MM.1S (cell line): ENCODE measurements at regions not wholly inside any gene's neighbourhood (a gene's known extent, or its start where the extent isn't known, plus 50 kb on each side); places are given as distances from the start of the nearest gene placed in this dataset.
"Not testable (repeated sequence)": the region's sequence is repeated elsewhere in the genome, so short reads cannot be mapped to it uniquely, and the experiment has no call there.

ENCODE experiments used
- DNase-seq: peaks from one replicate; pipeline ENCODE4 v3.0.0-alpha.2; 2015
- H2AFZ ChIP-seq: fragments of 300-600 bp; sonication (generic); 2 replicates; pipeline ENCODE4 v1.6.0; 2016; ENCODE audit warnings: antibody characterized with exemption, low read length
- H3F3A ChIP-seq: fragments of 300-600 bp; sonication (generic); 2 replicates; pipeline ENCODE4 v1.6.1; 2016; ENCODE audit warnings: mild to moderate bottlenecking, antibody characterized with exemption, low read length, moderate library complexity, mixed read lengths; ENCODE audit not compliant: insufficient read depth
- H3K27ac ChIP-seq: fragments of 300-600 bp; sonication (generic); 2 replicates; pipeline ENCODE4 v1.5.1; 2016; ENCODE audit warnings: mild to moderate bottlenecking, low read length
- H3K27me3 ChIP-seq: fragments of 300-600 bp; sonication (generic); replicated peaks from 2 replicates; pipeline ENCODE4 v1.6.0; 2016; ENCODE audit warnings: low read length; ENCODE audit not compliant: insufficient read depth
- H3K36me3 ChIP-seq: fragments of 300-600 bp; sonication (generic); replicated peaks from 2 replicates; pipeline ENCODE4 v1.6.1; 2016; ENCODE audit warnings: mild to moderate bottlenecking, low read length, mixed read lengths; ENCODE audit not compliant: insufficient read depth
- H3K4me1 ChIP-seq: fragments of 300-600 bp; sonication (generic); 2 replicates; pipeline ENCODE4 v1.6.1; 2016; ENCODE audit warnings: low read length, mixed read lengths
- H3K4me2 ChIP-seq: fragments of 300-600 bp; sonication (generic); 2 replicates; pipeline ENCODE4 v1.6.0; 2016; ENCODE audit warnings: low read depth, low read length
- H3K4me3 ChIP-seq: fragments of 300-600 bp; sonication (generic); 2 replicates; pipeline ENCODE4 v1.5.1; 2016; ENCODE audit warnings: low read length, mixed read lengths
- H3K79me2 ChIP-seq: fragments of 300-600 bp; sonication (generic); 2 replicates; pipeline ENCODE4 v1.6.1; 2016; ENCODE audit warnings: mixed run types, low read length, mixed read lengths
- H3K9ac ChIP-seq: fragments of 300-600 bp; sonication (generic); 2 replicates; pipeline ENCODE4 v1.6.1; 2016; ENCODE audit warnings: low read length, mixed read lengths
- H3K9me2 ChIP-seq: fragments of 300-600 bp; sonication (generic); replicated peaks from 2 replicates; pipeline ENCODE4 v1.6.1; 2016; ENCODE audit warnings: mild to moderate bottlenecking, low read length, mixed read lengths; ENCODE audit not compliant: insufficient read depth
- H3K9me3 ChIP-seq: fragments of 300-600 bp; sonication (generic); replicated peaks from 2 replicates; pipeline ENCODE4 v1.6.1; 2016; ENCODE audit warnings: mild to moderate bottlenecking, low read length, mixed read lengths; ENCODE audit not compliant: insufficient read depth
- H4K20me1 ChIP-seq: fragments of 300-600 bp; sonication (generic); 2 replicates; pipeline ENCODE4 v1.6.1; 2016; ENCODE audit warnings: mild to moderate bottlenecking, low read length, moderate library complexity, mixed read lengths; ENCODE audit not compliant: insufficient read depth
- EZH2 ChIP-seq: fragments of 300-600 bp; sonication (generic); optimal IDR thresholded peaks from 2 replicates; pipeline ENCODE3; 2017; ENCODE audit warnings: low read depth, mild to moderate bottlenecking, antibody characterized with exemption, low read length, mixed read lengths
- EZH2phosphoT487 ChIP-seq: fragments of 300-600 bp; sonication (generic); IDR thresholded peaks from 2 replicates; pipeline ENCODE4 v1.6.1; 2018; ENCODE audit warnings: antibody characterized with exemption, low read length
- TF ChIP-seq, protein P1 (sequence below): fragments of 300-600 bp; sonication (generic); IDR thresholded peaks from 2 replicates; pipeline ENCODE4 v1.5.1; 2016; ENCODE audit warnings: antibody characterized with exemption, low read length, mixed read lengths

DNA sequence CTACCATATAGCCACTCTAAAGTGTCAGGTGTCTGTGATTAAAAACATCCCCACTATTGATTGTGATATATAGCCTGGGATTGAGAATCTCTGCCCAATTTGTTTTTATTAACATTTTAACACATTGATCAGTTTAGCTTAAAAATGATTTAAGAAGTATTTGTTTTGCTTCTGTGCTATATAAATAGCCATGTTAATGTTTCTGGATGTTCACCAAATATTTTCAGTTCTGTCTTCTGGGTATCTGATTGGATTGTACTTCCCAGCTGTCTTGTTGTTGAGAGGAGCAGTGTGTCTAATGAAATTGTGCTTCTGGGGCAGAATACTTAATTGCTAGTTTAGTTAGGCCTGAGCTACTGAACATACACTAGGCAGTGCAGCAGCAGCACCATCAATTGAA, 126.6 kb upstream of the TUSC1 start:
- Histone ChIP-seq H3K79me2 (no peaks in the 10 kb centered on the region), H3K27me3 (no peaks in the 10 kb centered on the region), H3K36me3 (no peaks in the 10 kb centered on the region), H3K9me2 (no peaks in the 10 kb centered on the region), H4K20me1 (no peaks in the 10 kb centered on the region), H3F3A (no peaks in the 10 kb centered on the region), H3K9me3 (no peaks in the 10 kb centered on the region), H3K27ac (no peak overlapping the region), H3K9ac (no peak overlapping the region), H3K4me2 (no peak overlapping the region), H3K4me1 (no peaks in the 10 kb centered on the region), H3K4me3 (no peak overlapping the region), H2AFZ (no peak overlapping the region)
- no peak for DNase-seq
- no peak for TF ChIP-seq EZH2phosphoT487
- TF ChIP-seq EZH2, result no peak
- TF ChIP-seq, protein P1, sequence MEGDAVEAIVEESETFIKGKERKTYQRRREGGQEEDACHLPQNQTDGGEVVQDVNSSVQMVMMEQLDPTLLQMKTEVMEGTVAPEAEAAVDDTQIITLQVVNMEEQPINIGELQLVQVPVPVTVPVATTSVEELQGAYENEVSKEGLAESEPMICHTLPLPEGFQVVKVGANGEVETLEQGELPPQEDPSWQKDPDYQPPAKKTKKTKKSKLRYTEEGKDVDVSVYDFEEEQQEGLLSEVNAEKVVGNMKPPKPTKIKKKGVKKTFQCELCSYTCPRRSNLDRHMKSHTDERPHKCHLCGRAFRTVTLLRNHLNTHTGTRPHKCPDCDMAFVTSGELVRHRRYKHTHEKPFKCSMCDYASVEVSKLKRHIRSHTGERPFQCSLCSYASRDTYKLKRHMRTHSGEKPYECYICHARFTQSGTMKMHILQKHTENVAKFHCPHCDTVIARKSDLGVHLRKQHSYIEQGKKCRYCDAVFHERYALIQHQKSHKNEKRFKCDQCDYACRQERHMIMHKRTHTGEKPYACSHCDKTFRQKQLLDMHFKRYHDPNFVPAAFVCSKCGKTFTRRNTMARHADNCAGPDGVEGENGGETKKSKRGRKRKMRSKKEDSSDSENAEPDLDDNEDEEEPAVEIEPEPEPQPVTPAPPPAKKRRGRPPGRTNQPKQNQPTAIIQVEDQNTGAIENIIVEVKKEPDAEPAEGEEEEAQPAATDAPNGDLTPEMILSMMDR, result no peak

DNA sequence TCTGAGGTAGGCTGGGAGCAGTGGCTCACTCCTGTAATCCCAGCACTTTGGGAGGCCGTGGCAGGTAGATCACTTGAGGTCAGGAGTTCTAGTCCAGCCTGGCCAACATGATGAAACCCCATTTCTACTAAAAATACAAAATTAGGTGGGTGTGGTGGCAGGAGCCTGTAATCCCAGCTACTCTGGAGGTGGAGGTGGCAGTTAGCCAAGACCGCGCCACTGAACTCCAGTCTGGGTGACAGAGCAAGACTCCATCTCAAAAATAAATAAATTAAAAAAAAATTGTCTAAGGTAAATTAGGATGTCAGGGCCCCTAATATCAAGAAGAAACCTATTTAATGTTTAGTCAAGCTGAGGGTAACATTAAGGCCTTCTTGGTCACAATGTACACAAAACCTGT, 123.7 kb upstream of the TUSC1 start:
- not testable (repeated sequence) for H3K4me2 ChIP-seq, H3F3A ChIP-seq, H4K20me1 ChIP-seq, H3K9me2 ChIP-seq, DNase-seq, H3K9ac ChIP-seq, H3K4me3 ChIP-seq, H3K4me1 ChIP-seq, H3K27ac ChIP-seq, H2AFZ ChIP-seq, H3K9me3 ChIP-seq, H3K79me2 ChIP-seq, H3K27me3 ChIP-seq, H3K36me3 ChIP-seq

DNA sequence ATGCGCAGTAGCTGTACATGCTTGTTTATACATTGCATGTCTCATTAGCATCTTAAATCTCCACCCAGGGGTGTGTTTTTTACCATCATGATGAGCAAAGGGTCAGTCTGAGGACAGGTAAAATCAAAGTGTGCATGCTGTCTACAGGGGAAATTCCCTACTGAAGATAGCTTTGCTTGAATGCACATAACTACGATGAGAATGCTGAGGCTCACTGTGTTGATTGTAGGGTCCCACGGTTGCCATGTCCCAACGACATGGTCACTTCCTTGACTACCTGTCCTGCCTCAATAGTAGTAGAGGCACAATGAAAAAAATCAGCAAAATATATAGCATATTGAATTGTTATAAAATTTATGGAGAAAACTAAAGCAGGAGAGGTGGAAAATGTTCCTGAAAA, 95.6 kb upstream of the TUSC1 start:
- Histone ChIP-seq H3K9me2 (no peaks in the 10 kb centered on the region), H2AFZ (no peak overlapping the region), H3K9ac (no peak overlapping the region), H4K20me1 (no peaks in the 10 kb centered on the region), H3K4me3 (no peak overlapping the region), H3K4me1 (no peaks in the 10 kb centered on the region), H3K79me2 (no peaks in the 10 kb centered on the region), H3F3A (no peaks in the 10 kb centered on the region), H3K4me2 (no peak overlapping the region), H3K9me3 (no peaks in the 10 kb centered on the region), H3K27me3 (no peaks in the 10 kb centered on the region), H3K36me3 (no peaks in the 10 kb centered on the region), H3K27ac (no peak overlapping the region)
- DNase-seq, result no peak
- TF ChIP-seq, protein P1, result no peak
- TF ChIP-seq EZH2, result no peak
- no peak for TF ChIP-seq EZH2phosphoT487

DNA sequence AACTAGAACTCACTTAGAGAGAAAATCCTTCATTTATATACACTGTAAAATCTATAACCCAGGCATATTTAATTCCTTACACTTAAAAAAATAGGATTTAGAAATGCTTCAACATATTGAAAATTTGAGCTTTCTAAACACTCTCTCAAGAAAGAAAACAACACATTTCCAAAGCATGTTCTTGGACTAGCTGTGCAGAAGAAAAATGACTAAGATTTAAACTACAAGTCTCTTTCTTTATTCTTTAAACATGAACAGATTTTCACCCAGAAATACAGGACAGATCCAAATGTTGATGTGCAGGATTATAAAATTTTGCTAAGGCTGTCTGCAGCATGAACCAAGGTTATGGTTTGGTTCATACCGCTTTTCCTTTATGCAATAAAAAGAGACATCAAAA, 77.7 kb upstream of the TUSC1 start:
- Histone ChIP-seq H3K9me2 (no peaks in the 10 kb centered on the region), H3K4me3 (no peak overlapping the region), H3K9me3 (no peaks in the 10 kb centered on the region), H2AFZ (no peak overlapping the region), H3K9ac (no peak overlapping the region), H3F3A (no peaks in the 10 kb centered on the region), H3K4me1 (no peaks in the 10 kb centered on the region), H3K4me2 (no peak overlapping the region), H4K20me1 (no peaks in the 10 kb centered on the region), H3K27ac (no peak overlapping the region), H3K27me3 (no peaks in the 10 kb centered on the region), H3K36me3 (no peaks in the 10 kb centered on the region), H3K79me2 (no peaks in the 10 kb centered on the region)
- DNase-seq, result no peak
- TF ChIP-seq EZH2phosphoT487 (no peak), EZH2 (no peak)
- TF ChIP-seq, protein P1, result no peak
